ENCODE measurements at regions not wholly inside any gene's neighbourhood (a gene's known extent, or its start where the extent isn't known, plus 50 kb on each side); places are given as distances from the start of the nearest gene placed in this dataset.

GRCh38 chr5:45029553-45029952, 220.8 kb downstream of the MRPS30 start (continued):
- TF ChIP-seq FOSB (CRISPR knock-in tag; IDR thresholded peaks at IDR 0.05) (no peak), CBX8 (IDR thresholded peaks at IDR 0.05) (no peak), ZSCAN20 (CRISPR knock-in tag; IDR thresholded peaks at IDR 0.05) (no peak), ZNF302 (CRISPR knock-in tag; IDR thresholded peaks at IDR 0.05) (no peak), EP300 (IDR thresholded peaks at IDR 0.05) (no peak), RNF2 (IDR thresholded peaks at IDR 0.05; ENCODE audit: borderline replicate concordance, low read depth) (no peak), E2F6 (IDR thresholded peaks at IDR 0.05; ENCODE audit: borderline replicate concordance, low read depth) (no peak), HOXB5 (CRISPR knock-in tag; IDR thresholded peaks at IDR 0.05) (no peak)

GRCh38 chr5:45035991-45036390, 227.2 kb downstream of the MRPS30 start:
- ATAC-seq, result no peak
- CTCF ChIA-PET, result no interaction called here

More at GRCh38 chr5:45035991-45036390, 227.2 kb downstream of the MRPS30 start:
- TF ChIP-seq PBX3 (IDR thresholded peaks at IDR 0.05), result no peak
- TF ChIP-seq HEYL (CRISPR knock-in tag; IDR thresholded peaks at IDR 0.05), result no peak
- no peak for TF ChIP-seq RARB (CRISPR knock-in tag; IDR thresholded peaks at IDR 0.05)
- TF ChIP-seq NFE2L2 (conservative IDR thresholded peaks at IDR 0.05; ENCODE audit: low read length), result no peak
- TF ChIP-seq CHD4 (IDR thresholded peaks at IDR 0.05; ENCODE audit: borderline replicate concordance), result no peak
- TF ChIP-seq CBX8 (IDR thresholded peaks at IDR 0.05), result no peak
- TF ChIP-seq ESRRA (IDR thresholded peaks at IDR 0.05; ENCODE audit: borderline replicate concordance, low read length), result no peak
- no peak for TF ChIP-seq NPAS2 (CRISPR knock-in tag; IDR thresholded peaks at IDR 0.05; ENCODE audit: borderline replicate concordance)
- TF ChIP-seq MAX (IDR thresholded peaks at IDR 0.05), result no peak
- TF ChIP-seq JUNB (IDR thresholded peaks at IDR 0.05), result no peak
- TF ChIP-seq HES2 (IDR thresholded peaks at IDR 0.05), result no peak
- TF ChIP-seq REST (IDR thresholded peaks at IDR 0.05), result no peak
- no peak for TF ChIP-seq POLR2AphosphoS2 (conservative IDR thresholded peaks at IDR 0.05; ENCODE audit: low read length)
- no peaks in the 10 kb centered on the region; the same call in 2 of the 3 replicates for H3K9me3 ChIP-seq
- no peak overlapping the region for H3K4me3 ChIP-seq
- DNase-seq (ENCODE audit: low read depth in 1 of 2, low spot score in 1 of 2) (no peak), FAIRE-seq (no peak)
- no peak overlapping the region for H3K27ac ChIP-seq
- no peaks in the 10 kb centered on the region for H3K4me1 ChIP-seq
- WGBS (ENCODE audit: missing lambda C conversion rate), result 11% methylated on average over 1 of the region's 1 CpG
- POLR2A ChIA-PET, result no interaction called here
- H3K4me2 ChIP-seq, result no peak overlapping the region
